Endodermal cell (in vitro differentiated cells): ENCODE measurements at regions not wholly inside any gene's neighbourhood (a gene's known extent, or its start where the extent isn't known, plus 50 kb on each side); places are given as distances from the start of the nearest gene placed in this dataset.

Source experiments
- DNase-seq: peaks from one replicate; pipeline ENCODE4 v3.0.0-alpha.2; 2017
- H3K27ac ChIP-seq: 2 replicates; pipeline ENCODE4 v1.5.1; 2013; ENCODE audit warnings: mild to moderate bottlenecking, low read depth, low read length, moderate library complexity
- H3K27me3 ChIP-seq: 2 replicates; pipeline ENCODE4 v1.6.1; 2013; ENCODE audit warnings: mild to moderate bottlenecking, low read length, moderate library complexity; ENCODE audit not compliant: insufficient read depth, control insufficient read depth, poor library complexity, severe bottlenecking
- H3K36me3 ChIP-seq: 2 replicates; pipeline ENCODE4 v1.7.0; 2013; ENCODE audit warnings: mild to moderate bottlenecking, low read length, moderate library complexity; ENCODE audit not compliant: control insufficient read depth, insufficient read depth
- H3K4me1 ChIP-seq: one replicate; pipeline ENCODE4 v1.7.0; 2013; ENCODE audit warnings: low read length; ENCODE audit not compliant: control insufficient read depth, insufficient read depth
- H3K4me3 ChIP-seq: 2 replicates; pipeline ENCODE4 v1.5.1; 2013; ENCODE audit warnings: mild to moderate bottlenecking, low read length, moderate library complexity
- H3K9ac ChIP-seq: 2 replicates; pipeline ENCODE4 v1.6.1; 2013; ENCODE audit warnings: mild to moderate bottlenecking, low read length, moderate library complexity; ENCODE audit not compliant: poor library complexity, severe bottlenecking; ENCODE audit errors: extremely low read depth
- H3K9me3 ChIP-seq: 2 replicates; pipeline ENCODE4 v1.6.1; 2013; ENCODE audit warnings: mild to moderate bottlenecking, low read length, moderate library complexity; ENCODE audit not compliant: control insufficient read depth
- H3K27ac Mint-ChIP-seq: 2 replicates; pipeline ENCODE4 v1.8.0; 2020; ENCODE audit warnings: mixed read lengths
- H3K27me3 Mint-ChIP-seq: 2 replicates; pipeline ENCODE4 v1.8.0; 2021; ENCODE audit warnings: mild to moderate bottlenecking, mixed read lengths; ENCODE audit not compliant: insufficient read depth
- H3K36me3 Mint-ChIP-seq: 2 replicates; pipeline ENCODE4 v1.8.0; 2020; ENCODE audit warnings: low read depth, mixed read lengths
- H3K4me1 Mint-ChIP-seq: 2 replicates; pipeline ENCODE4 v1.8.0; 2020; ENCODE audit warnings: mixed read lengths
- H3K4me3 Mint-ChIP-seq: 2 replicates; pipeline ENCODE4 v1.8.0; 2020; ENCODE audit warnings: mild to moderate bottlenecking, moderate library complexity, mixed read lengths
- H3K9me3 Mint-ChIP-seq: 2 replicates; pipeline ENCODE4 v1.8.0; 2020; ENCODE audit warnings: mild to moderate bottlenecking, mixed read lengths
- WGBS, 2 experiments: methylation state at CpG; one replicate each; pipeline versions ENCODE4 v1.1.5 to v1.1.7; 2013; ENCODE audit warnings: missing lambda C conversion rate in 2 of 2, mixed read lengths in 1 of 2; ENCODE audit not compliant: insufficient coverage in 1 of 2, insufficient read length in 1 of 2; 5-methylcytosine and 5-hydroxymethylcytosine counted together
- TF ChIP-seq, protein P1 (sequence below): fragments of 200-600 bp; sonication (generic); conservative IDR thresholded peaks from 2 replicates; pipeline ENCODE4 v1.5.0; 2021; ENCODE audit warnings: antibody characterized with exemption, mild to moderate bottlenecking

DNA sequence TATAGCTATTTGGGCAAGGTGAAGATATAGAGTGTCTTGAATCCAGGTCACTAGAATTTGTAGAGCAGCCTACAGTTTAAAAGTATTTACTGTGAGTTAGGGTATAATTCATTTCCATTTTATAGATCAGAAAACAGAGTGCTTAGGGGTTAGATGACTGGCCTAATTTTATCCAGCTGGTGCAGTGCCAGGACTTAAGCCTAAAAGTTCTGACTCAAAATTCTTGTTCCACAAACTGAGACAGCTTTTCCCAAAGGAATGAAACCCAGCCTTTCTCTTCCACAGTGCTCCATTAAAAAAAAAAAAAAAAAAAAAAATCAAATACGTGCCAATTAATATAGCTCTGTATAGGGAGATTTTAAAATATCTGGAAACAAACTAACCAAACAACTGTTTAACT is 441.0 kb upstream of the MARCKS start:
- no peak for DNase-seq
- H3K27me3 Mint-ChIP-seq, result no peaks in the 10 kb centered on the region
- no peaks in the 10 kb centered on the region for H3K4me1 Mint-ChIP-seq
- Histone ChIP-seq H3K36me3 (no peaks in the 10 kb centered on the region), H3K4me3 (no peak overlapping the region), H3K9ac (no peak overlapping the region), H3K4me1 (no peaks in the 10 kb centered on the region), H3K9me3 (no peaks in the 10 kb centered on the region), H3K27me3 (no peaks in the 10 kb centered on the region), H3K27ac (no peak overlapping the region)
- no peaks in the 10 kb centered on the region for H3K36me3 Mint-ChIP-seq
- TF ChIP-seq, protein P1, sequence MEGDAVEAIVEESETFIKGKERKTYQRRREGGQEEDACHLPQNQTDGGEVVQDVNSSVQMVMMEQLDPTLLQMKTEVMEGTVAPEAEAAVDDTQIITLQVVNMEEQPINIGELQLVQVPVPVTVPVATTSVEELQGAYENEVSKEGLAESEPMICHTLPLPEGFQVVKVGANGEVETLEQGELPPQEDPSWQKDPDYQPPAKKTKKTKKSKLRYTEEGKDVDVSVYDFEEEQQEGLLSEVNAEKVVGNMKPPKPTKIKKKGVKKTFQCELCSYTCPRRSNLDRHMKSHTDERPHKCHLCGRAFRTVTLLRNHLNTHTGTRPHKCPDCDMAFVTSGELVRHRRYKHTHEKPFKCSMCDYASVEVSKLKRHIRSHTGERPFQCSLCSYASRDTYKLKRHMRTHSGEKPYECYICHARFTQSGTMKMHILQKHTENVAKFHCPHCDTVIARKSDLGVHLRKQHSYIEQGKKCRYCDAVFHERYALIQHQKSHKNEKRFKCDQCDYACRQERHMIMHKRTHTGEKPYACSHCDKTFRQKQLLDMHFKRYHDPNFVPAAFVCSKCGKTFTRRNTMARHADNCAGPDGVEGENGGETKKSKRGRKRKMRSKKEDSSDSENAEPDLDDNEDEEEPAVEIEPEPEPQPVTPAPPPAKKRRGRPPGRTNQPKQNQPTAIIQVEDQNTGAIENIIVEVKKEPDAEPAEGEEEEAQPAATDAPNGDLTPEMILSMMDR, result no peak
- WGBS, 2 experiments, result no CpG with 5 or more reads among the region's 1 CpG
- no peak overlapping the region for H3K27ac Mint-ChIP-seq
- no peaks in the 10 kb centered on the region for H3K9me3 Mint-ChIP-seq
- H3K4me3 Mint-ChIP-seq, result no peak overlapping the region

DNA sequence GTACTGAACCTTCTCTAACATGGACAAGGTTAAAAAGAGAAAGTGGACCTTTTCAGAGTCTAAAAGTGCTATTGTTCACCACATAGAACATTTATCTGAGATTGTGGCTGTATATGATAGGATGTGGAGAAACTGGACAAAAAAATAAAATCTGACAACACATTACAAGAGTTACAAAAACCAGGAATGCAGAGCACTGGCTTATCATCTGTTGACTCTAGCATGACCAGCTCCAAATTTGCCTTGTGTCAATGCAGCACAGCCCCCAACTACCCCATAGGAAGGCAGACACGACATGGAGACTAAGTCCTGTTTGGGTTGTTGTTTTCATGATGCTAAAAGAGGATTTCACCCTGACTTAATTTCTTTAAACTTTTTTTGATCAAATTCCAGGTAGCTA is 436.9 kb upstream of the MARCKS start:
- no peaks in the 10 kb centered on the region for H3K36me3 Mint-ChIP-seq
- no peaks in the 10 kb centered on the region for H3K4me1 Mint-ChIP-seq
- H3K9me3 ChIP-seq, result no peaks in the 10 kb centered on the region
- 92% methylated on average over 1 of the region's 1 CpG; no CpG with 5 or more reads in 1 of the 2 experiments for WGBS, 2 experiments
- H3K27me3 ChIP-seq, result no peaks in the 10 kb centered on the region
- no peak overlapping the region for H3K4me3 ChIP-seq
- H3K9ac ChIP-seq, result no peak overlapping the region
- H3K27ac Mint-ChIP-seq, result no peak overlapping the region
- no peak for DNase-seq
- H3K4me1 ChIP-seq, result no peaks in the 10 kb centered on the region
- H3K36me3 ChIP-seq, result no peaks in the 10 kb centered on the region
- H3K4me3 Mint-ChIP-seq, result no peak overlapping the region
- H3K27ac ChIP-seq, result no peak overlapping the region
- H3K27me3 Mint-ChIP-seq, result no peaks in the 10 kb centered on the region
- TF ChIP-seq, protein P1, result no peak
- no peaks in the 10 kb centered on the region for H3K9me3 Mint-ChIP-seq

DNA sequence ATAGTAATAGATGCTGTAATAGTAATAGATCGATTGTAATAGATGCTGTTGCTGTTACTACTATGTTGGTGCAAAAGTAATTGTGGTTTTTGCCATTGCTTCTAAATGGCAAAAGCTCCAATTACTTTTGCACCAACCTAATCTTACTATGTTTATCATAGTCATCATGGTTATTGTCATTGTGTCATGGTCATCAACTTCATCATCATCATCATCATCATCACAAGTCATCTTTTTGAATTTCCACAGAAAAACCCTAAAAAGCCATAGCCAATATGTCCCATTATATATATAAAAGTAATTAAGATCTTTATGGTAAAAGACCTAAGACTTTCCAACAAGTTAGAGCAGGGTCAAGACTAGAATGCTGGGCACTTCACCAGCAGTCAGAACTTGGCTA is 435.1 kb upstream of the MARCKS start:
- Histone ChIP-seq H3K4me1 (no peaks in the 10 kb centered on the region), H3K4me3 (no peak overlapping the region)
- no peaks in the 10 kb centered on the region for H3K27me3 Mint-ChIP-seq

More for the DNA sequence above, 435.1 kb upstream of the MARCKS start:
- Histone ChIP-seq H3K9ac (no peak overlapping the region), H3K36me3 (no peaks in the 10 kb centered on the region), H3K27me3 (no peaks in the 10 kb centered on the region), H3K27ac (no peak overlapping the region), H3K9me3 (no peaks in the 10 kb centered on the region)
- no peaks in the 10 kb centered on the region for H3K9me3 Mint-ChIP-seq
- H3K36me3 Mint-ChIP-seq, result no peaks in the 10 kb centered on the region
- TF ChIP-seq, protein P1, result no peak
- no peaks in the 10 kb centered on the region for H3K4me1 Mint-ChIP-seq
- no peak for DNase-seq
- WGBS, 2 experiments, result 80% methylated on average over 1 of the region's 1 CpG
- no peak overlapping the region for H3K4me3 Mint-ChIP-seq
- no peak overlapping the region for H3K27ac Mint-ChIP-seq
